ENCODE measurements at regions not wholly inside any gene's neighbourhood (a gene's known extent, or its start where the extent isn't known, plus 50 kb on each side); places are given as distances from the start of the nearest gene placed in this dataset.
"Not testable (repeated sequence)": the region's sequence is repeated elsewhere in the genome, so short reads cannot be mapped to it uniquely, and the experiment has no call there.

DNA sequence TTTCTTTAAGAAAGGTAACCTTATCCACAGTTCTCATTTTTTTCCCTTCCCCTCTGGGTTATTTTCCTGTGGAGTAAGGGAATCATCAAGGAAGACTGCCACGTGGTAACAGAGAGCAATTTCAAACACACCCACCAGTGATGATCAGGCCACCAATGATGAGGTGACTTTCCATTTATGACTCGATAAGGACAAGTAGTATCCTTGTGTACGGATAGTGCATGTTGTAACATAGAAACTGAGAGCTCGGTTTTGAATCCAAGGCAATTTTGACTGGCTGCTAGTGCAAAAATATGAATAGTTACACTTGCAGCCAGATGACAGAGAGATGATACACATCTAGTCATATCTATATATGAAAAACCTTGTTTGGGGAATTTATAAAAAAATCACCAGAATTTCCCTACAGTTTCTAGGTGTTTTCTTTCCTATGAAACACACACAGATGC lies 143.6 kb upstream of the TCF4 start:
- no peak overlapping the region for H3K27ac ChIP-seq
- ATAC-seq (ENCODE audit: low FRiP score in 2 of 2) (peak in 1 of 2 donors; percentile 41), DNase-seq (no peak)
- no peaks in the 10 kb centered on the region for H3K36me3 ChIP-seq
- TF ChIP-seq POLR2AphosphoS5 (IDR thresholded peaks at IDR 0.05) (no peak), POLR2A (IDR thresholded peaks at IDR 0.05) (no peak), EP300 (IDR thresholded peaks at IDR 0.05) (no peak)
- TF ChIP-seq, protein P1, sequence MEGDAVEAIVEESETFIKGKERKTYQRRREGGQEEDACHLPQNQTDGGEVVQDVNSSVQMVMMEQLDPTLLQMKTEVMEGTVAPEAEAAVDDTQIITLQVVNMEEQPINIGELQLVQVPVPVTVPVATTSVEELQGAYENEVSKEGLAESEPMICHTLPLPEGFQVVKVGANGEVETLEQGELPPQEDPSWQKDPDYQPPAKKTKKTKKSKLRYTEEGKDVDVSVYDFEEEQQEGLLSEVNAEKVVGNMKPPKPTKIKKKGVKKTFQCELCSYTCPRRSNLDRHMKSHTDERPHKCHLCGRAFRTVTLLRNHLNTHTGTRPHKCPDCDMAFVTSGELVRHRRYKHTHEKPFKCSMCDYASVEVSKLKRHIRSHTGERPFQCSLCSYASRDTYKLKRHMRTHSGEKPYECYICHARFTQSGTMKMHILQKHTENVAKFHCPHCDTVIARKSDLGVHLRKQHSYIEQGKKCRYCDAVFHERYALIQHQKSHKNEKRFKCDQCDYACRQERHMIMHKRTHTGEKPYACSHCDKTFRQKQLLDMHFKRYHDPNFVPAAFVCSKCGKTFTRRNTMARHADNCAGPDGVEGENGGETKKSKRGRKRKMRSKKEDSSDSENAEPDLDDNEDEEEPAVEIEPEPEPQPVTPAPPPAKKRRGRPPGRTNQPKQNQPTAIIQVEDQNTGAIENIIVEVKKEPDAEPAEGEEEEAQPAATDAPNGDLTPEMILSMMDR (IDR thresholded peaks at IDR 0.05) = no peak
- H3K4me3 ChIP-seq = no peak overlapping the region
- H3K27me3 ChIP-seq = no peaks in the 10 kb centered on the region
- WGBS, 2 donors = 72 to 75% methylated on average over 4 of the region's 4 CpGs
- H3K9me3 ChIP-seq = no peaks in the 10 kb centered on the region
- no peaks in the 10 kb centered on the region for H3K4me1 ChIP-seq

GRCh38 chr18:55721006-55721405 lies 133.0 kb upstream of the TCF4 start:
- H3K27ac ChIP-seq; H3K36me3 ChIP-seq; H3K4me3 ChIP-seq; H3K27me3 ChIP-seq; ATAC-seq (ENCODE audit: low FRiP score in 2 of 2); H3K9me3 ChIP-seq; H3K4me1 ChIP-seq: not testable (repeated sequence)
- DNase-seq = peak in 1 of 2 donors; percentile 6
- 93 to 96% methylated on average over 13 to 21 of the region's 21 CpGs for WGBS, 2 donors

GRCh38 chr18:55713707-55714106 lies 125.7 kb upstream of the TCF4 start:
- no peak for ATAC-seq (ENCODE audit: low FRiP score in 2 of 2)
- H3K27me3 ChIP-seq = no peaks in the 10 kb centered on the region
- no peak overlapping the region for H3K4me3 ChIP-seq
- no peak overlapping the region for H3K27ac ChIP-seq
- no peaks in the 10 kb centered on the region for H3K4me1 ChIP-seq
- no peaks in the 10 kb centered on the region for H3K36me3 ChIP-seq
- H3K9me3 ChIP-seq = peaks cover 0 to 10% (median 8%) of the 10 kb centered on the region in 4 donors
- TF ChIP-seq, protein P1 (IDR thresholded peaks at IDR 0.05) = no peak
- TF ChIP-seq POLR2AphosphoS5 (IDR thresholded peaks at IDR 0.05) (no peak), POLR2A (IDR thresholded peaks at IDR 0.05) (no peak), EP300 (IDR thresholded peaks at IDR 0.05) (no peak)
- DNase-seq = no peak

DNA sequence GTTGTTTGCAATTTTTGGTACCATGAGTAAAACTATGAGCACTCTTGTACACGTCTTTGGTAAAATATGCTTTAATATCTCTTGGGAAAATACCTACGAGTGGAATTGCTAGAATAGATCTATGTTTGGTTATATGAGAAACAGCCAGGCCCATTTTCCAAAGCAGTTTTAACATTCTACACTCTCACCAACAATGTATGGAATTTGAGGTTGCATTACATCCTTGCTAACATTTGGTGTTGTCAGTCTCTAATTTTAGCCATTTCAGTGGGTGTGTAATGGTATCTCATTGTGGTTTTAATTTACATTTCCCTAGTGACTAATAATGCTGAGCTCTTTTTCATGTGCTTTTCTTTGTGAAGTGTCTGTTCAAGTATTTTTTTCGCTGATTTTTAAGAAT lies 118.9 kb upstream of the TCF4 start:
- Histone ChIP-seq H3K27ac (no peak overlapping the region), H3K36me3 (no peaks in the 10 kb centered on the region), H3K4me1 (no peaks in the 10 kb centered on the region), H3K27me3 (no peaks in the 10 kb centered on the region), H3K9me3 (peaks cover 0 to 6% (median 0%) of the 10 kb centered on the region in 4 donors), H3K4me3 (no peak overlapping the region)
- TF ChIP-seq POLR2AphosphoS5 (IDR thresholded peaks at IDR 0.05) (no peak), EP300 (IDR thresholded peaks at IDR 0.05) (no peak), POLR2A (IDR thresholded peaks at IDR 0.05) (no peak)
- TF ChIP-seq, protein P1 (IDR thresholded peaks at IDR 0.05) = no peak
- no peak for DNase-seq
- no peak for ATAC-seq (ENCODE audit: low FRiP score in 2 of 2)
- 81 to 82% methylated on average over 3 of the region's 3 CpGs for WGBS, 2 donors

GRCh38 chr18:55699233-55699765 lies 111.3 kb upstream of the TCF4 start:
- H3K27me3 ChIP-seq = no peaks in the 10 kb centered on the region
- ATAC-seq (ENCODE audit: low FRiP score in 2 of 2) (no peak), DNase-seq (no peak)
- no peaks in the 10 kb centered on the region for H3K4me1 ChIP-seq
- TF ChIP-seq, protein P1 (IDR thresholded peaks at IDR 0.05) = no peak
- TF ChIP-seq POLR2AphosphoS5 (IDR thresholded peaks at IDR 0.05) (no peak), EP300 (IDR thresholded peaks at IDR 0.05) (no peak), POLR2A (IDR thresholded peaks at IDR 0.05) (no peak)
- no peaks in the 10 kb centered on the region for H3K36me3 ChIP-seq
- H3K4me3 ChIP-seq = no peak overlapping the region
- H3K27ac ChIP-seq = no peak overlapping the region
- no peaks in the 10 kb centered on the region for H3K9me3 ChIP-seq
- WGBS, 2 donors = 70 to 75% methylated on average over 5 of the region's 5 CpGs
